ENCODE measurements at regions not wholly inside any gene's neighbourhood (a gene's known extent, or its start where the extent isn't known, plus 50 kb on each side); places are given as distances from the start of the nearest gene placed in this dataset.

GRCh38 chr15:97425596-97425995 lies 534.9 kb upstream of the ARRDC4 start:
- no peak for DNase-seq

GRCh38 chr15:97443101-97443500 lies 517.4 kb upstream of the ARRDC4 start:
- DNase-seq = no peak

- DNase-seq = no peak
Measured at GRCh38 chr15:97446138-97446537, 514.4 kb upstream of the ARRDC4 start.

- DNase-seq = no peak
Measured at GRCh38 chr15:97456521-97457202, 503.8 kb upstream of the ARRDC4 start.

GRCh38 chr15:97457203-97457847 lies 503.2 kb upstream of the ARRDC4 start:
- DNase-seq = no peak

GRCh38 chr15:97459771-97460170 lies 500.7 kb upstream of the ARRDC4 start:
- no peak for DNase-seq

GRCh38 chr15:97461226-97461625 lies 499.3 kb upstream of the ARRDC4 start:
- no peak for DNase-seq

GRCh38 chr15:97463696-97464095 lies 496.8 kb upstream of the ARRDC4 start:
- DNase-seq = no peak

- no peak for DNase-seq
Measured at GRCh38 chr15:97470417-97470816, 490.1 kb upstream of the ARRDC4 start.

GRCh38 chr15:97473627-97474026 lies 486.9 kb upstream of the ARRDC4 start:
- DNase-seq = no peak

GRCh38 chr15:97479957-97480356 lies 480.5 kb upstream of the ARRDC4 start:
- no peak for DNase-seq

- DNase-seq = no peak
Measured at GRCh38 chr15:97482521-97482920, 478.0 kb upstream of the ARRDC4 start.

- no peak for DNase-seq
Measured at GRCh38 chr15:97483232-97483631, 477.3 kb upstream of the ARRDC4 start.

GRCh38 chr15:97490429-97490828 lies 470.1 kb upstream of the ARRDC4 start:
- no peak for DNase-seq

GRCh38 chr15:97501291-97501690 lies 459.2 kb upstream of the ARRDC4 start:
- no peak for DNase-seq

- no peak for DNase-seq
Measured at GRCh38 chr15:97502038-97502437, 458.5 kb upstream of the ARRDC4 start.

- no peak for DNase-seq
Measured at GRCh38 chr15:97504031-97504792, 456.3 kb upstream of the ARRDC4 start.

GRCh38 chr15:97517737-97518136 lies 442.8 kb upstream of the ARRDC4 start:
- no peak for DNase-seq

- DNase-seq = no peak
Measured at GRCh38 chr15:97520689-97521088, 439.8 kb upstream of the ARRDC4 start.

- DNase-seq = no peak
Measured at GRCh38 chr15:97521381-97522285, 438.9 kb upstream of the ARRDC4 start.

- DNase-seq = no peak
Measured at GRCh38 chr15:97522347-97522746, 438.2 kb upstream of the ARRDC4 start.

- no peak for DNase-seq
Measured at GRCh38 chr15:97525809-97526208, 434.7 kb upstream of the ARRDC4 start.

GRCh38 chr15:97528238-97528637 lies 432.3 kb upstream of the ARRDC4 start:
- no peak for DNase-seq
